A673 (cell line): ENCODE measurements at regions not wholly inside any gene's neighbourhood (a gene's known extent, or its start where the extent isn't known, plus 50 kb on each side); places are given as distances from the start of the nearest gene placed in this dataset.

ENCODE experiments used
- BruUV-seq: library from RNA; stranded (reverse); fragments of 400-500 nt; replicated peaks from 2 replicates; lab custom pipeline; 2021; lab: Mats Ljungman, UMichigan
- CTCF ChIA-PET: fragments of 300-600 bp; sonication (Branson Sonifier 250); formaldehyde crosslinking; loops from one replicate; lab custom pipeline; 2022; ENCODE audit warnings: antibody characterized with exemption; lab: Charles Lee
- POLR2A ChIA-PET: fragments of 300-600 bp; sonication (Branson Sonifier 250); formaldehyde crosslinking; loops from one replicate; lab custom pipeline; 2022; ENCODE audit warnings: antibody characterized with exemption; ENCODE audit not compliant: low non-redundant PET; lab: Charles Lee
- DNase-seq: peaks from one replicate; pipeline ENCODE4 v3.0.0-alpha.2; 2015; ENCODE audit warnings: low spot score
- H3K27ac ChIP-seq: fragments of 200-600 bp; sonication (generic); 2 replicates; pipeline ENCODE4 v1.5.1; 2016; ENCODE audit warnings: mixed run types, low read depth, mild to moderate bottlenecking, mixed read lengths, antibody characterized with exemption, low read length; ENCODE audit not compliant: poor library complexity, severe bottlenecking
- H3K27me3 ChIP-seq: fragments of 200-600 bp; sonication (generic); replicated peaks from 2 replicates; pipeline ENCODE4 v1.6.1; 2017; ENCODE audit warnings: mixed run types, low read depth, mild to moderate bottlenecking, mixed read lengths, antibody characterized with exemption, low read length; ENCODE audit not compliant: insufficient read depth, poor library complexity
- H3K36me3 ChIP-seq: fragments of 200-600 bp; sonication (generic); 2 replicates; pipeline ENCODE4 v1.6.1; 2016; ENCODE audit warnings: mixed run types, mild to moderate bottlenecking, mixed read lengths, antibody characterized with exemption, low read length; ENCODE audit not compliant: insufficient read depth, poor library complexity, severe bottlenecking
- H3K4me1 ChIP-seq: fragments of 200-600 bp; sonication (generic); 2 replicates; pipeline ENCODE4 v1.6.1; 2017; ENCODE audit warnings: mixed run types, mild to moderate bottlenecking, mixed read lengths, antibody characterized with exemption, low read length; ENCODE audit not compliant: insufficient read depth, poor library complexity, severe bottlenecking
- H3K4me3 ChIP-seq: fragments of 200-600 bp; sonication (generic); 2 replicates; pipeline ENCODE4 v1.5.1; 2016; ENCODE audit warnings: low read depth, mixed run types, mild to moderate bottlenecking, mixed read lengths, low read length; ENCODE audit not compliant: poor library complexity, severe bottlenecking
- H3K9me3 ChIP-seq: fragments of 200-600 bp; sonication (generic); 2 replicates; pipeline ENCODE4 v1.6.1; 2016; ENCODE audit warnings: mixed run types, low read depth, mild to moderate bottlenecking, mixed read lengths, antibody characterized with exemption, low read length; ENCODE audit not compliant: poor library complexity, severe bottlenecking
- CTCF ChIP-seq: fragments of 300-800, 200-600 bp; sonication (generic); conservative IDR thresholded peaks from 2 replicates; pipeline ENCODE4 v1.5.1; 2017; ENCODE audit warnings: low read depth, mild to moderate bottlenecking, antibody characterized with exemption, low read length, moderate library complexity, mixed read lengths
- EZH2 ChIP-seq: fragments of 200-600 bp; sonication (generic); IDR thresholded peaks from 2 replicates; pipeline ENCODE4 v1.6.1; 2017; ENCODE audit warnings: borderline replicate concordance, low read depth, mild to moderate bottlenecking, mixed read lengths, antibody characterized with exemption, low read length; ENCODE audit not compliant: poor library complexity, severe bottlenecking
- intact Hi-C: fragments of 100-400 bp; cut with micrococcal nuclease; formaldehyde crosslinking; loops from one replicate; pipeline ENCODE4 v1.10.0; 2022; ENCODE audit not compliant: unreplicated experiment

GRCh38 chr4:143025081-143025704, 159.5 kb upstream of the USP38 start:
- H3K4me1 ChIP-seq: no peaks in the 10 kb centered on the region
- H3K9me3 ChIP-seq: no peaks in the 10 kb centered on the region
- peak; percentile 52 for DNase-seq
- H3K27me3 ChIP-seq: no peaks in the 10 kb centered on the region
- peak; percentile 53 for TF ChIP-seq CTCF
- no peak for TF ChIP-seq EZH2
- H3K27ac ChIP-seq: no peak overlapping the region
- BruUV-seq: no TSS peak
- POLR2A ChIA-PET: no interaction called here
- no peaks in the 10 kb centered on the region for H3K36me3 ChIP-seq
- CTCF ChIA-PET: no interaction called here
- intact Hi-C loops: loop anchor here (1.0 to 10.0 kb wide), 2 partner anchors 142 to 890 kb away; no protein-coding TSS in a partner anchor
- H3K4me3 ChIP-seq: no peak overlapping the region

GRCh38 chr4:143026459-143027170, 158.1 kb upstream of the USP38 start:
- Histone ChIP-seq H3K36me3 (no peaks in the 10 kb centered on the region), H3K4me3 (no peak overlapping the region), H3K4me1 (no peaks in the 10 kb centered on the region), H3K27ac (no peak overlapping the region), H3K9me3 (no peaks in the 10 kb centered on the region), H3K27me3 (no peaks in the 10 kb centered on the region)
- BruUV-seq: no TSS peak
- intact Hi-C loops: loop anchor here (10.0 kb wide), 1 partner anchor 892 kb away; no protein-coding TSS in a partner anchor
- ChIA-PET CTCF (no interaction called here), POLR2A (no interaction called here)
- TF ChIP-seq CTCF: no peak
- no peak for TF ChIP-seq EZH2
- DNase-seq: no peak

- no TSS peak for BruUV-seq
- intact Hi-C loops: no loop called here
- no peak for TF ChIP-seq CTCF
- TF ChIP-seq EZH2: no peak
- Histone ChIP-seq H3K27ac (no peak overlapping the region), H3K36me3 (no peaks in the 10 kb centered on the region), H3K9me3 (no peaks in the 10 kb centered on the region), H3K4me3 (no peak overlapping the region), H3K4me1 (no peaks in the 10 kb centered on the region), H3K27me3 (no peaks in the 10 kb centered on the region)
- POLR2A ChIA-PET: no interaction called here
- CTCF ChIA-PET: no interaction called here
- DNase-seq: no peak
These were observed 149.1 kb upstream of the USP38 start for GRCh38 chr4:143035661-143036060.
